Esophagus squamous epithelium (tissue), 4 donors: ENCODE measurements at regions not wholly inside any gene's neighbourhood (a gene's known extent, or its start where the extent isn't known, plus 50 kb on each side); places are given as distances from the start of the nearest gene placed in this dataset.

ENCODE experiments used
- CTCF ChIP-seq, 6 experiments: fragments of 450-650 bp in 4 of 6; fragments of 200-600 bp in 2 of 6; sonication (generic) in 2 of 6; IDR thresholded peaks; one replicate each; pipeline ENCODE4 v1.5.1; 2016 to 2019; ENCODE audit warnings: antibody characterized with exemption in 6 of 6, mild to moderate bottlenecking in 4 of 6, moderate library complexity in 4 of 6
- POLR2A ChIP-seq, 4 donors: fragments of 450-650 bp; IDR thresholded peaks; one replicate each; pipeline ENCODE4 v1.6.1; 2017; ENCODE audit warnings: antibody characterized with exemption in 4 of 4, mild to moderate bottlenecking in 4 of 4, moderate library complexity in 3 of 4

- TF ChIP-seq CTCF (IDR thresholded peaks at IDR 0.05) = no peak
- TF ChIP-seq POLR2A (IDR thresholded peaks at IDR 0.05) = no peak
Observed at GRCh38 chr2:76318848-76319360, 608.2 kb upstream of the GCFC2 start.
